ENCODE measurements at regions not wholly inside any gene's neighbourhood (a gene's known extent, or its start where the extent isn't known, plus 50 kb on each side); places are given as distances from the start of the nearest gene placed in this dataset.
"Not testable (repeated sequence)": the region's sequence is repeated elsewhere in the genome, so short reads cannot be mapped to it uniquely, and the experiment has no call there.

GRCh38 chr5:34354440-34354839 lies 301.7 kb upstream of the RAI14 start:
- WGBS (ENCODE audit: insufficient coverage, low coverage, missing lambda C conversion rate) = 0% methylated on average over 2 of the region's 2 CpGs
- H3K79me2 ChIP-seq (ENCODE audit: control insufficient read depth, insufficient read depth, low read length); POLR2A ChIA-PET; H3K4me3 ChIP-seq; H4K20me1 ChIP-seq (replicated peaks; ENCODE audit: control insufficient read depth, insufficient read depth, low read length); H3K9ac ChIP-seq (ENCODE audit: insufficient read depth in 1 of 2, low read depth in 2 of 2, low read length in 2 of 2); H3K4me2 ChIP-seq (ENCODE audit: insufficient read depth, low read length); H3K9me1 ChIP-seq (ENCODE audit: control insufficient read depth, insufficient read depth, low read length); BruUV-seq (replicated peaks); H3K27ac ChIP-seq (ENCODE audit: extremely low read depth, low read depth, low read length); H2AFZ ChIP-seq (ENCODE audit: low read depth, low read length); H3K36me3 ChIP-seq (ENCODE audit: control insufficient read depth, insufficient read depth, low read length); FAIRE-seq; H3K4me1 ChIP-seq (replicated peaks in 1 of 2; ENCODE audit: control insufficient read depth in 2 of 2, insufficient read depth in 2 of 2, low read length in 2 of 2); CTCF ChIA-PET (ENCODE audit: low intra/inter-chr PET ratio); H3K27me3 ChIP-seq (ENCODE audit: control insufficient read depth in 2 of 2, insufficient read depth in 2 of 2, low read length in 2 of 2); ATAC-seq; H3K9me3 ChIP-seq (replicated peaks; ENCODE audit: control insufficient read depth, insufficient read depth, low read depth, low read length); DNase-seq (ENCODE audit: extremely low read depth in 1 of 4, low spot score in 3 of 4); in situ Hi-C loops (cut with MboI); intact Hi-C loops (cut with micrococcal nuclease): not testable (repeated sequence)
- TF ChIP-seq RBM25 (IDR thresholded peaks at IDR 0.05; ENCODE audit: low read depth, low read length, severe bottlenecking) (peak; percentile 29), ZNF146 (CRISPR knock-in tag; IDR thresholded peaks at IDR 0.05; ENCODE audit: unreplicated experiment) (peak; percentile 20)

- H3K79me2 ChIP-seq (ENCODE audit: control insufficient read depth, insufficient read depth, low read length); H3K9me1 ChIP-seq (ENCODE audit: control insufficient read depth, insufficient read depth, low read length); H2AFZ ChIP-seq (ENCODE audit: low read depth, low read length); H4K20me1 ChIP-seq (replicated peaks; ENCODE audit: control insufficient read depth, insufficient read depth, low read length); FAIRE-seq; in situ Hi-C loops (cut with MboI); H3K36me3 ChIP-seq (ENCODE audit: control insufficient read depth, insufficient read depth, low read length); ATAC-seq; H3K4me3 ChIP-seq; H3K9ac ChIP-seq (ENCODE audit: insufficient read depth in 1 of 2, low read depth in 2 of 2, low read length in 2 of 2); H3K4me1 ChIP-seq (replicated peaks in 1 of 2; ENCODE audit: control insufficient read depth in 2 of 2, insufficient read depth in 2 of 2, low read length in 2 of 2); H3K27ac ChIP-seq (ENCODE audit: extremely low read depth, low read depth, low read length); DNase-seq (ENCODE audit: extremely low read depth in 1 of 4, low spot score in 3 of 4); CTCF ChIA-PET (ENCODE audit: low intra/inter-chr PET ratio); POLR2A ChIA-PET; H3K9me3 ChIP-seq (replicated peaks; ENCODE audit: control insufficient read depth, insufficient read depth, low read depth, low read length); H3K4me2 ChIP-seq (ENCODE audit: insufficient read depth, low read length); H3K27me3 ChIP-seq (ENCODE audit: control insufficient read depth in 2 of 2, insufficient read depth in 2 of 2, low read length in 2 of 2); intact Hi-C loops (cut with micrococcal nuclease); BruUV-seq (replicated peaks): not testable (repeated sequence)
- 0% methylated on average over 1 of the region's 2 CpGs for WGBS (ENCODE audit: insufficient coverage, low coverage, missing lambda C conversion rate)
Measured at GRCh38 chr5:34371417-34371816, 284.7 kb upstream of the RAI14 start.

Measured in K562 (cell line).